Mesenchymal stem cell (in vitro differentiated cells and primary cell): ENCODE measurements at regions not wholly inside any gene's neighbourhood (a gene's known extent, or its start where the extent isn't known, plus 50 kb on each side); places are given as distances from the start of the nearest gene placed in this dataset.
A peak's percentile ranks its signal among the peaks of the same experiment; 100 is the strongest.

Source experiments
- DNase-seq: peaks from one replicate; pipeline ENCODE4 v3.0.0-alpha.2; 2013
- H2AFZ ChIP-seq: one replicate; pipeline ENCODE4 v1.6.1; 2013; ENCODE audit warnings: low read depth, mild to moderate bottlenecking, control low read depth, inconsistent platforms, low read length, moderate library complexity
- H2AK5ac ChIP-seq: 2 replicates; pipeline ENCODE4 v1.6.1; 2013; ENCODE audit warnings: low read length, moderate library complexity, mild to moderate bottlenecking, inconsistent platforms; ENCODE audit not compliant: severe bottlenecking
- H2BK120ac ChIP-seq: one replicate; pipeline ENCODE4 v1.6.1; 2013; ENCODE audit warnings: low read depth, mild to moderate bottlenecking, inconsistent platforms, low read length, moderate library complexity
- H2BK12ac ChIP-seq, 2 experiments: one replicate each; pipeline ENCODE4 v1.6.1; 2013; ENCODE audit warnings: inconsistent platforms in 2 of 2, low read length in 2 of 2, mild to moderate bottlenecking in 2 of 2, moderate library complexity in 2 of 2, control low read depth in 1 of 2
- H2BK15ac ChIP-seq: one replicate; pipeline ENCODE4 v1.6.1; 2013; ENCODE audit warnings: mild to moderate bottlenecking, low read depth, inconsistent platforms; ENCODE audit not compliant: poor library complexity, severe bottlenecking
- H2BK5ac ChIP-seq: 2 replicates; pipeline ENCODE4 v1.6.1; 2013; ENCODE audit warnings: low read depth, mild to moderate bottlenecking, low read length, control low read depth, inconsistent platforms; ENCODE audit not compliant: poor library complexity, severe bottlenecking
- H3K14ac ChIP-seq, 2 experiments: one replicate each; pipeline ENCODE4 v1.6.1; 2013; ENCODE audit warnings: inconsistent platforms in 2 of 2, low read length in 2 of 2, control low read depth in 1 of 2, mild to moderate bottlenecking in 1 of 2, moderate library complexity in 1 of 2
- H3K18ac ChIP-seq, 2 experiments: one replicate each; pipeline ENCODE4 v1.6.1; 2013; ENCODE audit warnings: inconsistent platforms in 2 of 2, low read length in 2 of 2, control low read depth in 1 of 2, low read depth in 1 of 2, mild to moderate bottlenecking in 1 of 2
- H3K23ac ChIP-seq, 2 experiments: one replicate each; pipeline ENCODE4 v1.6.1; 2013; ENCODE audit warnings: inconsistent platforms in 2 of 2, low read length in 2 of 2, mild to moderate bottlenecking in 2 of 2, moderate library complexity in 2 of 2, control low read depth in 1 of 2
- H3K27ac ChIP-seq: 2 replicates; pipeline ENCODE4 v1.5.1; 2013; ENCODE audit warnings: mild to moderate bottlenecking, moderate library complexity, low read length, control low read depth, inconsistent platforms; ENCODE audit not compliant: poor library complexity, severe bottlenecking
- H3K27me3 ChIP-seq, 2 experiments: 2 replicates each; pipeline versions ENCODE4 v1.6.1 to v1.7.0; 2013; ENCODE audit warnings: low read length in 2 of 2, mild to moderate bottlenecking in 2 of 2, moderate library complexity in 2 of 2, control low read depth in 1 of 2, inconsistent platforms in 1 of 2; ENCODE audit not compliant: control insufficient read depth in 1 of 2, insufficient read depth in 1 of 2
- H3K36me3 ChIP-seq, 2 experiments: 2 replicates each; pipeline versions ENCODE4 v1.6.1 to v1.7.0; 2013; ENCODE audit warnings: low read length in 2 of 2, control low read depth in 1 of 2, inconsistent platforms in 1 of 2, low read depth in 1 of 2, mild to moderate bottlenecking in 1 of 2; ENCODE audit not compliant: insufficient read depth in 2 of 2, control insufficient read depth in 1 of 2
- H3K4ac ChIP-seq, 2 experiments: one replicate each; pipeline ENCODE4 v1.6.1; 2013; ENCODE audit warnings: inconsistent platforms in 2 of 2, low read length in 2 of 2, mild to moderate bottlenecking in 2 of 2, moderate library complexity in 2 of 2, control low read depth in 1 of 2, low read depth in 1 of 2
- H3K4me1 ChIP-seq: 2 replicates; pipeline ENCODE4 v1.6.1; 2013; ENCODE audit warnings: low read depth, low read length, control low read depth; ENCODE audit not compliant: control insufficient read depth, insufficient read depth
- H3K4me2 ChIP-seq: 2 replicates; pipeline ENCODE4 v1.6.1; 2013; ENCODE audit warnings: low read length, mild to moderate bottlenecking, inconsistent platforms; ENCODE audit not compliant: poor library complexity, severe bottlenecking
- H3K4me3 ChIP-seq, 2 experiments: 2 replicates each; pipeline versions ENCODE4 v1.5.1 to v1.7.0; 2013; ENCODE audit warnings: low read length in 2 of 2, mild to moderate bottlenecking in 2 of 2, control low read depth in 1 of 2, low read depth in 1 of 2; ENCODE audit not compliant: insufficient read depth in 1 of 2
- H3K79me1 ChIP-seq: replicated peaks from 2 replicates; pipeline ENCODE4 v1.6.1; 2013; ENCODE audit warnings: mild to moderate bottlenecking, control low read depth, low read length, inconsistent platforms; ENCODE audit not compliant: poor library complexity, severe bottlenecking
- H3K9ac ChIP-seq: 2 replicates; pipeline ENCODE4 v1.7.0; 2013; ENCODE audit warnings: mild to moderate bottlenecking, low read length, moderate library complexity
- H3K9me3 ChIP-seq: 2 replicates; pipeline ENCODE4 v1.7.0; 2013; ENCODE audit warnings: mild to moderate bottlenecking, low read length; ENCODE audit not compliant: control insufficient read depth
- H4K8ac ChIP-seq: one replicate; pipeline ENCODE4 v1.6.1; 2013; ENCODE audit warnings: inconsistent platforms, mild to moderate bottlenecking, low read length, moderate library complexity
- H4K91ac ChIP-seq: one replicate; pipeline ENCODE4 v1.6.1; 2013; ENCODE audit warnings: mild to moderate bottlenecking, low read length, inconsistent platforms
- WGBS: methylation state at CpG from one replicate; pipeline ENCODE4 v1.1.7; 2013; ENCODE audit warnings: mixed read lengths; 5-methylcytosine and 5-hydroxymethylcytosine counted together

GRCh38 chr12:58586762-58587161, 333.5 kb downstream of the LRIG3 start:
- no peak overlapping the region for H3K14ac ChIP-seq
- no peaks in the 10 kb centered on the region for H3K4me1 ChIP-seq
- H2BK120ac ChIP-seq = no peak overlapping the region
- H3K4me2 ChIP-seq = no peak overlapping the region
- H3K27ac ChIP-seq = no peak overlapping the region
- 85% methylated on average over 1 of the region's 3 CpGs for WGBS
- H3K36me3 ChIP-seq = no peaks in the 10 kb centered on the region
- no peak overlapping the region for H3K18ac ChIP-seq
- no peak overlapping the region for H2BK15ac ChIP-seq
- no peak overlapping the region for H4K8ac ChIP-seq
- H3K9me3 ChIP-seq = no peaks in the 10 kb centered on the region
- H3K4ac ChIP-seq = no peak overlapping the region
- no peak overlapping the region for H2BK5ac ChIP-seq
- no peak overlapping the region for H2AK5ac ChIP-seq
- H3K9ac ChIP-seq = no peak overlapping the region
- no peaks in the 10 kb centered on the region for H3K27me3 ChIP-seq
- H3K79me1 ChIP-seq = no peaks in the 10 kb centered on the region
- no peak for DNase-seq
- no peak overlapping the region for H2AFZ ChIP-seq
- H4K91ac ChIP-seq = no peak overlapping the region
- H3K4me3 ChIP-seq = no peak overlapping the region
- no peak overlapping the region for H2BK12ac ChIP-seq
- H3K23ac ChIP-seq = no peak overlapping the region

GRCh38 chr12:58588770-58589169, 331.5 kb downstream of the LRIG3 start:
- Histone ChIP-seq H2BK120ac (no peak overlapping the region), H3K9ac (no peak overlapping the region), H3K18ac (no peak overlapping the region), H3K27ac (no peak overlapping the region), H3K79me1 (no peaks in the 10 kb centered on the region), H3K36me3 (no peaks in the 10 kb centered on the region), H3K27me3 (no peaks in the 10 kb centered on the region), H4K8ac (no peak overlapping the region), H4K91ac (no peak overlapping the region), H2BK12ac (no peak overlapping the region), H3K4me1 (no peaks in the 10 kb centered on the region), H3K23ac (no peak overlapping the region), H3K9me3 (no peaks in the 10 kb centered on the region), H2BK15ac (no peak overlapping the region), H2AK5ac (no peak overlapping the region), H3K4me3 (no peak overlapping the region), H2AFZ (no peak overlapping the region), H3K4me2 (no peak overlapping the region), H3K4ac (no peak overlapping the region), H2BK5ac (no peak overlapping the region), H3K14ac (no peak overlapping the region)
- whole genome bisulfite sequencing = 62% methylated on average over 3 of the region's 3 CpGs
- DNase-seq = peak; percentile 37

GRCh38 chr12:58592475-58593207, 327.7 kb downstream of the LRIG3 start:
- Histone ChIP-seq H3K4me1 (no peaks in the 10 kb centered on the region), H2BK12ac (no peak overlapping the region), H3K9ac (no peak overlapping the region), H4K91ac (no peak overlapping the region), H3K4me3 (no peak overlapping the region), H2AFZ (no peak overlapping the region), H3K4ac (no peak overlapping the region), H2BK5ac (no peak overlapping the region), H3K14ac (no peak overlapping the region), H3K18ac (no peak overlapping the region), H3K4me2 (no peak overlapping the region), H2AK5ac (no peak overlapping the region), H3K23ac (no peak overlapping the region), H3K9me3 (no peaks in the 10 kb centered on the region), H2BK15ac (no peak overlapping the region), H3K79me1 (no peaks in the 10 kb centered on the region), H3K27ac (no peak overlapping the region), H3K36me3 (no peaks in the 10 kb centered on the region), H2BK120ac (no peak overlapping the region), H4K8ac (no peak overlapping the region), H3K27me3 (no peaks in the 10 kb centered on the region)
- 87% methylated on average over 3 of the region's 4 CpGs for WGBS
- DNase-seq = no peak

- no peaks in the 10 kb centered on the region for H3K27me3 ChIP-seq
- no peak overlapping the region for H4K8ac ChIP-seq
- H2BK12ac ChIP-seq = no peak overlapping the region
- no peaks in the 10 kb centered on the region for H3K79me1 ChIP-seq
- no peak overlapping the region for H3K4me3 ChIP-seq
- no peak overlapping the region for H3K27ac ChIP-seq
- no peak overlapping the region for H2AFZ ChIP-seq
- DNase-seq = no peak
- no peaks in the 10 kb centered on the region for H3K9me3 ChIP-seq
- H3K23ac ChIP-seq = no peak overlapping the region
- H2BK120ac ChIP-seq = peak overlapping the region; percentile 59
- H3K4me1 ChIP-seq = no peaks in the 10 kb centered on the region
- no peak overlapping the region for H3K14ac ChIP-seq
- no peak overlapping the region for H4K91ac ChIP-seq
- H3K18ac ChIP-seq = peak overlapping the region in 1 of 2 experiments; percentile 2
- no peak overlapping the region for H3K4ac ChIP-seq
- no peak overlapping the region for H2BK15ac ChIP-seq
- H2AK5ac ChIP-seq = no peak overlapping the region
- H3K9ac ChIP-seq = no peak overlapping the region
- WGBS = 96% methylated on average over 3 of the region's 6 CpGs
- no peaks in the 10 kb centered on the region for H3K36me3 ChIP-seq
- no peak overlapping the region for H3K4me2 ChIP-seq
- no peak overlapping the region for H2BK5ac ChIP-seq
These were observed 326.6 kb downstream of the LRIG3 start for GRCh38 chr12:58593557-58594304.
